Type B pancreatic cell (in vitro differentiated cells): ENCODE measurements at regions not wholly inside any gene's neighbourhood (a gene's known extent, or its start where the extent isn't known, plus 50 kb on each side); places are given as distances from the start of the nearest gene placed in this dataset.
"Not testable (repeated sequence)": the region's sequence is repeated elsewhere in the genome, so short reads cannot be mapped to it uniquely, and the experiment has no call there.

Experiments used
- DNase-seq: peaks from one replicate; pipeline ENCODE4 v3.0.0; 2021; ENCODE audit warnings: mixed read lengths; ENCODE audit not compliant: unreplicated experiment; ENCODE audit errors: extremely low spot score
- H3K27ac Mint-ChIP-seq: 2 replicates; pipeline ENCODE4 v1.8.0; 2021; ENCODE audit warnings: mild to moderate bottlenecking, mixed read lengths
- H3K27me3 Mint-ChIP-seq: 2 replicates; pipeline ENCODE4 v1.8.0; 2021; ENCODE audit warnings: mixed read lengths
- H3K36me3 Mint-ChIP-seq: 2 replicates; pipeline ENCODE4 v1.8.0; 2021; ENCODE audit warnings: mixed read lengths
- H3K4me1 Mint-ChIP-seq: one replicate; pipeline ENCODE4 v1.8.0; 2021; ENCODE audit warnings: mixed read lengths; ENCODE audit not compliant: unreplicated experiment
- H3K4me3 Mint-ChIP-seq: 2 replicates; pipeline ENCODE4 v1.8.0; 2021; ENCODE audit warnings: mild to moderate bottlenecking, mixed read lengths
- H3K9me3 Mint-ChIP-seq: 2 replicates; pipeline ENCODE4 v1.8.0; 2021; ENCODE audit warnings: mixed read lengths
- CTCF ChIP-seq: fragments of 200-600 bp; sonication (generic); conservative IDR thresholded peaks from 2 replicates; pipeline ENCODE4 v1.5.0; 2021; ENCODE audit warnings: antibody characterized with exemption, mild to moderate bottlenecking

- Mint-ChIP-seq H3K9me3 (no peaks in the 10 kb centered on the region), H3K27ac (no peak overlapping the region), H3K36me3 (no peaks in the 10 kb centered on the region), H3K27me3 (peaks cover 85% of the 10 kb centered on the region), H3K4me1 (no peaks in the 10 kb centered on the region), H3K4me3 (no peak overlapping the region)
- TF ChIP-seq CTCF: no peak
- DNase-seq: no peak
Measured at GRCh38 chr22:22374163-22374562, 129.6 kb downstream of the VPREB1 start.

- no peak for DNase-seq
- no peaks in the 10 kb centered on the region for H3K9me3 Mint-ChIP-seq
- no peaks in the 10 kb centered on the region for H3K36me3 Mint-ChIP-seq
- no peaks in the 10 kb centered on the region for H3K4me1 Mint-ChIP-seq
- H3K4me3 Mint-ChIP-seq: no peak overlapping the region
- TF ChIP-seq CTCF: no peak
- peaks cover 84% of the 10 kb centered on the region for H3K27me3 Mint-ChIP-seq
- H3K27ac Mint-ChIP-seq: no peak overlapping the region
Measured at GRCh38 chr22:22374579-22374978, 130.0 kb downstream of the VPREB1 start.

- H3K27me3 Mint-ChIP-seq: peaks cover 85% of the 10 kb centered on the region
- H3K9me3 Mint-ChIP-seq: no peaks in the 10 kb centered on the region
- no peak for DNase-seq
- H3K27ac Mint-ChIP-seq: no peak overlapping the region
- H3K4me3 Mint-ChIP-seq: no peak overlapping the region
- TF ChIP-seq CTCF: no peak
- no peaks in the 10 kb centered on the region for H3K4me1 Mint-ChIP-seq
- no peaks in the 10 kb centered on the region for H3K36me3 Mint-ChIP-seq
Measured at GRCh38 chr22:22375576-22376351, 131.2 kb downstream of the VPREB1 start.

GRCh38 chr22:22376352-22376706, 131.7 kb downstream of the VPREB1 start:
- no peak for TF ChIP-seq CTCF
- H3K36me3 Mint-ChIP-seq: no peaks in the 10 kb centered on the region
- no peak overlapping the region for H3K27ac Mint-ChIP-seq
- H3K27me3 Mint-ChIP-seq: peaks cover 80% of the 10 kb centered on the region
- no peak overlapping the region for H3K4me3 Mint-ChIP-seq
- no peaks in the 10 kb centered on the region for H3K9me3 Mint-ChIP-seq
- no peak for DNase-seq
- H3K4me1 Mint-ChIP-seq: no peaks in the 10 kb centered on the region

GRCh38 chr22:22376884-22377283, 131.7 kb downstream of the ZNF280B start:
- not testable (repeated sequence) for H3K9me3 Mint-ChIP-seq, H3K4me1 Mint-ChIP-seq, DNase-seq, H3K36me3 Mint-ChIP-seq, H3K27ac Mint-ChIP-seq, H3K4me3 Mint-ChIP-seq
- H3K27me3 Mint-ChIP-seq: peaks cover 80% of the 10 kb centered on the region

- peaks cover 78% of the 10 kb centered on the region for H3K27me3 Mint-ChIP-seq
- no peak for TF ChIP-seq CTCF
Measured at GRCh38 chr22:22377335-22377734, 131.2 kb downstream of the ZNF280B start.

More at GRCh38 chr22:22377335-22377734, 131.2 kb downstream of the ZNF280B start:
- Mint-ChIP-seq H3K4me3 (no peak overlapping the region), H3K27ac (no peak overlapping the region), H3K4me1 (no peaks in the 10 kb centered on the region), H3K9me3 (no peaks in the 10 kb centered on the region), H3K36me3 (no peaks in the 10 kb centered on the region)
- DNase-seq: no peak
